Peyer's patch (tissue), 4 donors: ENCODE measurements at regions not wholly inside any gene's neighbourhood (a gene's known extent, or its start where the extent isn't known, plus 50 kb on each side); places are given as distances from the start of the nearest gene placed in this dataset.

ENCODE experiments used
- POLR2A ChIP-seq, 2 donors: fragments of 450-650 bp; IDR thresholded peaks; one replicate each; pipeline ENCODE4 v1.5.1; 2017; ENCODE audit warnings: antibody characterized with exemption in 2 of 2, mild to moderate bottlenecking in 2 of 2, moderate library complexity in 2 of 2
- TF ChIP-seq, protein P1 (sequence below), 6 experiments: fragments of 450-650 bp in 4 of 6; fragments of 200-600 bp in 2 of 6; sonication (generic) in 1 of 6; IDR thresholded peaks; one replicate each; pipeline ENCODE4 v1.5.1; 2017 to 2019; ENCODE audit warnings: antibody characterized with exemption in 6 of 6, mild to moderate bottlenecking in 3 of 6, moderate library complexity in 1 of 6

DNA sequence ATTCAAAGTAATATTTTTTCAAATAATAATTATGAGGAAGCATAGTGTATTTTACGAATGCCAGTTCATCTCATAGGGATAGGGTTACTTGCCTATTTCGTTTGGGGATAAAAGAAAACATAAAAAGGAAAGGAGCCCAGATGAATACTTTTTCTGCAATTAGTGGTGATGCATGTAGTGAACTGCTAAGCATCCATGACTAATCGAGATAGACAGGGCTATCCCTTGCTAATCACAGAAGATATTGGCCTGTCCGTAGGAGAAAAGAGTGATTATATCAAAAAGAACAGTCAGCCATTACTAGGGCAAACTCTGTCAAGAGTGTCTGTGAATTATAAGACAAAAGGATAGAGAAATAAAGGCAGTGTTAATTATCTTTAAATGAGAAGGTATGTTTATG is 746.1 kb downstream of the C4orf33 start:
- TF ChIP-seq, protein P1, sequence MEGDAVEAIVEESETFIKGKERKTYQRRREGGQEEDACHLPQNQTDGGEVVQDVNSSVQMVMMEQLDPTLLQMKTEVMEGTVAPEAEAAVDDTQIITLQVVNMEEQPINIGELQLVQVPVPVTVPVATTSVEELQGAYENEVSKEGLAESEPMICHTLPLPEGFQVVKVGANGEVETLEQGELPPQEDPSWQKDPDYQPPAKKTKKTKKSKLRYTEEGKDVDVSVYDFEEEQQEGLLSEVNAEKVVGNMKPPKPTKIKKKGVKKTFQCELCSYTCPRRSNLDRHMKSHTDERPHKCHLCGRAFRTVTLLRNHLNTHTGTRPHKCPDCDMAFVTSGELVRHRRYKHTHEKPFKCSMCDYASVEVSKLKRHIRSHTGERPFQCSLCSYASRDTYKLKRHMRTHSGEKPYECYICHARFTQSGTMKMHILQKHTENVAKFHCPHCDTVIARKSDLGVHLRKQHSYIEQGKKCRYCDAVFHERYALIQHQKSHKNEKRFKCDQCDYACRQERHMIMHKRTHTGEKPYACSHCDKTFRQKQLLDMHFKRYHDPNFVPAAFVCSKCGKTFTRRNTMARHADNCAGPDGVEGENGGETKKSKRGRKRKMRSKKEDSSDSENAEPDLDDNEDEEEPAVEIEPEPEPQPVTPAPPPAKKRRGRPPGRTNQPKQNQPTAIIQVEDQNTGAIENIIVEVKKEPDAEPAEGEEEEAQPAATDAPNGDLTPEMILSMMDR (IDR thresholded peaks at IDR 0.05), result no peak
- no peak for TF ChIP-seq POLR2A (IDR thresholded peaks at IDR 0.05)
